GM23338 (cell line): ENCODE measurements at regions not wholly inside any gene's neighbourhood (a gene's known extent, or its start where the extent isn't known, plus 50 kb on each side); places are given as distances from the start of the nearest gene placed in this dataset.

ENCODE experiments used
- ATAC-seq: fragments of 200-7000 bp; cut with Tn5 transposase; 3 replicates; pipeline ENCODE4 v1.9.1; 2020
- DNase-seq: peaks from one replicate; pipeline ENCODE4 v3.0.0-alpha.2; 2015; ENCODE audit warnings: low spot score
- H2AFZ ChIP-seq: fragments of 200-600 bp; sonication (generic); 2 replicates; pipeline ENCODE4 v1.8.0; 2016; ENCODE audit warnings: antibody characterized with exemption, mild to moderate bottlenecking, moderate library complexity
- H3F3A ChIP-seq: fragments of 200-600 bp; sonication (generic); replicated peaks from 2 replicates; pipeline ENCODE4 v1.8.0; 2017; ENCODE audit warnings: antibody characterized with exemption, mixed run types, low read depth
- H3K27ac ChIP-seq: fragments of 200-600 bp; sonication (generic); 2 replicates; pipeline ENCODE4 v1.6.1; 2016; ENCODE audit warnings: low read depth
- H3K27me3 ChIP-seq: fragments of 200-600 bp; sonication (generic); 2 replicates; pipeline ENCODE4 v1.8.0; 2016; ENCODE audit warnings: mild to moderate bottlenecking, mixed run types, moderate library complexity; ENCODE audit not compliant: insufficient read depth
- H3K36me3 ChIP-seq: fragments of 200-600 bp; sonication (generic); 2 replicates; pipeline ENCODE4 v1.8.0; 2016; ENCODE audit warnings: mild to moderate bottlenecking; ENCODE audit not compliant: insufficient read depth
- H3K4me1 ChIP-seq: fragments of 200-600 bp; sonication (generic); 2 replicates; pipeline ENCODE4 v1.8.0; 2016; ENCODE audit warnings: mild to moderate bottlenecking, moderate library complexity; ENCODE audit not compliant: insufficient read depth
- H3K4me2 ChIP-seq: fragments of 200-600 bp; sonication (generic); 2 replicates; pipeline ENCODE4 v1.7.1; 2017; ENCODE audit warnings: mixed run types
- H3K4me3 ChIP-seq: fragments of 200-600 bp; sonication (generic); 2 replicates; pipeline ENCODE4 v1.6.1; 2016; ENCODE audit warnings: mixed run types
- H3K79me2 ChIP-seq: fragments of 200-600 bp; sonication (generic); replicated peaks from 2 replicates; pipeline ENCODE4 v1.8.0; 2017; ENCODE audit warnings: mild to moderate bottlenecking; ENCODE audit not compliant: insufficient read depth
- H3K9me2 ChIP-seq: fragments of 200-600 bp; sonication (generic); 2 replicates; pipeline ENCODE4 v1.8.0; 2017; ENCODE audit not compliant: insufficient read depth
- H4K20me1 ChIP-seq: fragments of 200-600 bp; sonication (generic); replicated peaks from 2 replicates; pipeline ENCODE4 v1.8.0; 2017; ENCODE audit warnings: mild to moderate bottlenecking; ENCODE audit not compliant: insufficient read depth
- H3K27ac Mint-ChIP-seq: 2 replicates; pipeline ENCODE4 v1.8.0; 2020; ENCODE audit warnings: inconsistent platforms, mild to moderate bottlenecking, moderate library complexity, mixed read lengths
- H3K27me3 Mint-ChIP-seq: 3 replicates; pipeline ENCODE4 v1.8.0; 2022; ENCODE audit warnings: low read depth, mild to moderate bottlenecking, moderate library complexity, mixed read lengths, inconsistent platforms; ENCODE audit not compliant: insufficient read depth, poor library complexity
- H3K36me3 Mint-ChIP-seq: 3 replicates; pipeline ENCODE4 v1.8.0; 2021; ENCODE audit warnings: low read depth, mild to moderate bottlenecking, inconsistent platforms, moderate library complexity, mixed read lengths
- H3K4me1 Mint-ChIP-seq: 3 replicates; pipeline ENCODE4 v1.8.0; 2020; ENCODE audit warnings: mild to moderate bottlenecking, inconsistent platforms, mixed read lengths
- H3K4me3 Mint-ChIP-seq: 3 replicates; pipeline ENCODE4 v1.8.0; 2021; ENCODE audit warnings: moderate library complexity, mild to moderate bottlenecking, inconsistent platforms, mixed read lengths
- H3K9me3 Mint-ChIP-seq: 3 replicates; pipeline ENCODE4 v1.8.0; 2020; ENCODE audit warnings: moderate library complexity, mild to moderate bottlenecking, inconsistent platforms, mixed read lengths
- CREB1 ChIP-seq: fragments of 250-450 bp; sonication (Bioruptor Pico); IDR thresholded peaks from 2 replicates; pipeline ENCODE4 v1.5.0; 2020; ENCODE audit warnings: low read depth, mild to moderate bottlenecking, moderate library complexity
- NANOG ChIP-seq: IDR thresholded peaks from 2 replicates; pipeline ENCODE4 v1.6.1; 2016; ENCODE audit warnings: antibody characterized with exemption, borderline replicate concordance
- ZNF114 ChIP-seq: fragments of 250-450 bp; sonication (Bioruptor Pico); IDR thresholded peaks from 2 replicates; pipeline ENCODE4 v1.5.0; 2020; ENCODE audit warnings: mild to moderate bottlenecking, moderate library complexity
- ZNF462 ChIP-seq: fragments of 250-450 bp; sonication (Bioruptor Pico); IDR thresholded peaks from 2 replicates; pipeline ENCODE4 v1.5.0; 2020; ENCODE audit warnings: mild to moderate bottlenecking, moderate library complexity
- TF ChIP-seq, protein P1 (sequence below): IDR thresholded peaks from one replicate; pipeline ENCODE4 v1.6.1; 2018; ENCODE audit warnings: antibody characterized with exemption; ENCODE audit not compliant: unreplicated experiment

- H3K4me3 ChIP-seq, result no peak overlapping the region
- no peak overlapping the region for H2AFZ ChIP-seq
- TF ChIP-seq ZNF114 (CRISPR knock-in tag) (no peak), NANOG (no peak), ZNF462 (CRISPR knock-in tag) (no peak), CREB1 (no peak)
- TF ChIP-seq, protein P1, sequence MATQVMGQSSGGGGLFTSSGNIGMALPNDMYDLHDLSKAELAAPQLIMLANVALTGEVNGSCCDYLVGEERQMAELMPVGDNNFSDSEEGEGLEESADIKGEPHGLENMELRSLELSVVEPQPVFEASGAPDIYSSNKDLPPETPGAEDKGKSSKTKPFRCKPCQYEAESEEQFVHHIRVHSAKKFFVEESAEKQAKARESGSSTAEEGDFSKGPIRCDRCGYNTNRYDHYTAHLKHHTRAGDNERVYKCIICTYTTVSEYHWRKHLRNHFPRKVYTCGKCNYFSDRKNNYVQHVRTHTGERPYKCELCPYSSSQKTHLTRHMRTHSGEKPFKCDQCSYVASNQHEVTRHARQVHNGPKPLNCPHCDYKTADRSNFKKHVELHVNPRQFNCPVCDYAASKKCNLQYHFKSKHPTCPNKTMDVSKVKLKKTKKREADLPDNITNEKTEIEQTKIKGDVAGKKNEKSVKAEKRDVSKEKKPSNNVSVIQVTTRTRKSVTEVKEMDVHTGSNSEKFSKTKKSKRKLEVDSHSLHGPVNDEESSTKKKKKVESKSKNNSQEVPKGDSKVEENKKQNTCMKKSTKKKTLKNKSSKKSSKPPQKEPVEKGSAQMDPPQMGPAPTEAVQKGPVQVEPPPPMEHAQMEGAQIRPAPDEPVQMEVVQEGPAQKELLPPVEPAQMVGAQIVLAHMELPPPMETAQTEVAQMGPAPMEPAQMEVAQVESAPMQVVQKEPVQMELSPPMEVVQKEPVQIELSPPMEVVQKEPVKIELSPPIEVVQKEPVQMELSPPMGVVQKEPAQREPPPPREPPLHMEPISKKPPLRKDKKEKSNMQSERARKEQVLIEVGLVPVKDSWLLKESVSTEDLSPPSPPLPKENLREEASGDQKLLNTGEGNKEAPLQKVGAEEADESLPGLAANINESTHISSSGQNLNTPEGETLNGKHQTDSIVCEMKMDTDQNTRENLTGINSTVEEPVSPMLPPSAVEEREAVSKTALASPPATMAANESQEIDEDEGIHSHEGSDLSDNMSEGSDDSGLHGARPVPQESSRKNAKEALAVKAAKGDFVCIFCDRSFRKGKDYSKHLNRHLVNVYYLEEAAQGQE, result no peak
- H3K4me3 Mint-ChIP-seq, result no peak overlapping the region
- H3K27me3 ChIP-seq, result no peaks in the 10 kb centered on the region
- H3K27me3 Mint-ChIP-seq, result no peaks in the 10 kb centered on the region
- peaks cover 5% of the 10 kb centered on the region for H3K9me2 ChIP-seq
- peaks cover 4% of the 10 kb centered on the region; the same call in 1 of the 2 replicates for H3K36me3 ChIP-seq
- H3K27ac Mint-ChIP-seq, result no peak overlapping the region
- DNase-seq, result no peak
- H4K20me1 ChIP-seq, result no peaks in the 10 kb centered on the region
- no peaks in the 10 kb centered on the region for H3K36me3 Mint-ChIP-seq
- no peaks in the 10 kb centered on the region for H3K79me2 ChIP-seq
- H3K4me2 ChIP-seq, result no peak overlapping the region
- H3K9me3 Mint-ChIP-seq, result peaks cover 8% of the 10 kb centered on the region; the same call in 2 of the 3 replicates
- ATAC-seq, result no peak
- no peaks in the 10 kb centered on the region for H3K4me1 ChIP-seq
- H3F3A ChIP-seq, result no peaks in the 10 kb centered on the region
- no peaks in the 10 kb centered on the region for H3K4me1 Mint-ChIP-seq
- no peak overlapping the region for H3K27ac ChIP-seq
Measured at GRCh38 chr7:42661312-42661711, 250.6 kb downstream of the C7orf25 start.
